Thyroid gland (tissue), 4 donors: ENCODE measurements at regions not wholly inside any gene's neighbourhood (a gene's known extent, or its start where the extent isn't known, plus 50 kb on each side); places are given as distances from the start of the nearest gene placed in this dataset.
A peak's percentile ranks its signal among the peaks of the same experiment; 100 is the strongest.

Experiments
- DNase-seq, 2 donors: peaks; one replicate each; pipeline ENCODE4 v3.0.0-alpha.2; 2019
- H3K27ac ChIP-seq, 3 donors: fragments of 200-600 bp; sonication (generic); 1 replicate in 2 of 3; 2 replicates in 1 of 3; pipeline ENCODE4 v1.5.1; 2016 to 2019; ENCODE audit warnings: mild to moderate bottlenecking in 1 of 3, moderate library complexity in 1 of 3
- H3K27me3 ChIP-seq: fragments of 200-600 bp; sonication (generic); one replicate; pipeline ENCODE4 v1.5.1; 2019
- H3K36me3 ChIP-seq, 2 donors: fragments of 200-600 bp; sonication (generic); one replicate each; pipeline ENCODE4 v1.5.1; 2016 to 2019
- H3K4me1 ChIP-seq, 2 donors: fragments of 200-600 bp; sonication (generic); one replicate each; pipeline ENCODE4 v1.5.1; 2017 to 2019
- H3K4me3 ChIP-seq, 3 donors: fragments of 200-600 bp; sonication (generic); replicated peaks in 1 of 3; 1 replicate in 2 of 3; 2 replicates in 1 of 3; pipeline ENCODE4 v1.5.1; 2016; ENCODE audit warnings: mild to moderate bottlenecking in 1 of 3
- H3K9me3 ChIP-seq: fragments of 200-600 bp; sonication (generic); one replicate; pipeline ENCODE4 v1.5.1; 2017
- POLR2A ChIP-seq, 2 donors: fragments of 450-650 bp; IDR thresholded peaks; one replicate each; pipeline ENCODE4 v1.6.1; 2017; ENCODE audit warnings: antibody characterized with exemption in 2 of 2, mild to moderate bottlenecking in 2 of 2, moderate library complexity in 1 of 2
- WGBS, 2 donors: methylation state at CpG; one replicate each; pipeline ENCODE4 v1.1.5; 2017; 5-methylcytosine and 5-hydroxymethylcytosine counted together
- intact Hi-C: fragments of 100-400 bp; cut with DNase I; formaldehyde crosslinking; loops from one replicate; pipeline ENCODE4 v1.15.1; 2023
- TF ChIP-seq, protein P1 (sequence below), 6 experiments: fragments of 200-600 bp in 3 of 6; fragments of 450-650 bp in 3 of 6; sonication (generic) in 3 of 6; IDR thresholded peaks; one replicate each; pipeline ENCODE4 v1.5.1; 2016 to 2019; ENCODE audit warnings: antibody characterized with exemption in 6 of 6, mild to moderate bottlenecking in 2 of 6, inconsistent platforms in 1 of 6, moderate library complexity in 1 of 6

DNA sequence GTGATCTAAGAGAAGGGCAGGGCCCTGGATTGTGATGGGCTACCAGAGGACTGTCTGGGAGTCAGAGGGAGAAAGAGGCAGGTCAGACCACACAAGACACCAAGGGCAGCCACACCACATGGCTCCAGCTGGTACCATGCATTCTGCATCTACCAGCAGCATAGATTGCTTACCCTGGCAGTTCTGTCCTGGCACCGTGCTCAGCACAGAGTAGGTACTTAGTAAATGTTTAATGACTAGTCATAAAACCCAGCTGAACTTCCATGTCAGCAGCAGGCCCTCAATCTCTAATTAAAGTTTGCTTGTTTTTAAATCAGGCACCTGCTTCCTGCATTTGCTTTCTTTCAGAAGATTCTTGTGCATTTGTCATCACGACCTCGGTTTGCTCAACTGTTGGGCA, 77.3 kb upstream of the ATP2B2 start:
- no peak overlapping the region for H3K4me3 ChIP-seq
- no peak for TF ChIP-seq POLR2A (IDR thresholded peaks at IDR 0.05)
- TF ChIP-seq, protein P1, sequence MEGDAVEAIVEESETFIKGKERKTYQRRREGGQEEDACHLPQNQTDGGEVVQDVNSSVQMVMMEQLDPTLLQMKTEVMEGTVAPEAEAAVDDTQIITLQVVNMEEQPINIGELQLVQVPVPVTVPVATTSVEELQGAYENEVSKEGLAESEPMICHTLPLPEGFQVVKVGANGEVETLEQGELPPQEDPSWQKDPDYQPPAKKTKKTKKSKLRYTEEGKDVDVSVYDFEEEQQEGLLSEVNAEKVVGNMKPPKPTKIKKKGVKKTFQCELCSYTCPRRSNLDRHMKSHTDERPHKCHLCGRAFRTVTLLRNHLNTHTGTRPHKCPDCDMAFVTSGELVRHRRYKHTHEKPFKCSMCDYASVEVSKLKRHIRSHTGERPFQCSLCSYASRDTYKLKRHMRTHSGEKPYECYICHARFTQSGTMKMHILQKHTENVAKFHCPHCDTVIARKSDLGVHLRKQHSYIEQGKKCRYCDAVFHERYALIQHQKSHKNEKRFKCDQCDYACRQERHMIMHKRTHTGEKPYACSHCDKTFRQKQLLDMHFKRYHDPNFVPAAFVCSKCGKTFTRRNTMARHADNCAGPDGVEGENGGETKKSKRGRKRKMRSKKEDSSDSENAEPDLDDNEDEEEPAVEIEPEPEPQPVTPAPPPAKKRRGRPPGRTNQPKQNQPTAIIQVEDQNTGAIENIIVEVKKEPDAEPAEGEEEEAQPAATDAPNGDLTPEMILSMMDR (IDR thresholded peaks at IDR 0.05), result no peak
- no peaks in the 10 kb centered on the region for H3K27me3 ChIP-seq
- WGBS, 2 donors, result 70 to 77% methylated on average over 3 of the region's 3 CpGs
- H3K36me3 ChIP-seq, result no peaks in the 10 kb centered on the region
- H3K9me3 ChIP-seq, result no peaks in the 10 kb centered on the region
- no peaks in the 10 kb centered on the region for H3K4me1 ChIP-seq
- intact Hi-C loops, result no loop called here
- no peak for DNase-seq
- no peak overlapping the region for H3K27ac ChIP-seq

DNA sequence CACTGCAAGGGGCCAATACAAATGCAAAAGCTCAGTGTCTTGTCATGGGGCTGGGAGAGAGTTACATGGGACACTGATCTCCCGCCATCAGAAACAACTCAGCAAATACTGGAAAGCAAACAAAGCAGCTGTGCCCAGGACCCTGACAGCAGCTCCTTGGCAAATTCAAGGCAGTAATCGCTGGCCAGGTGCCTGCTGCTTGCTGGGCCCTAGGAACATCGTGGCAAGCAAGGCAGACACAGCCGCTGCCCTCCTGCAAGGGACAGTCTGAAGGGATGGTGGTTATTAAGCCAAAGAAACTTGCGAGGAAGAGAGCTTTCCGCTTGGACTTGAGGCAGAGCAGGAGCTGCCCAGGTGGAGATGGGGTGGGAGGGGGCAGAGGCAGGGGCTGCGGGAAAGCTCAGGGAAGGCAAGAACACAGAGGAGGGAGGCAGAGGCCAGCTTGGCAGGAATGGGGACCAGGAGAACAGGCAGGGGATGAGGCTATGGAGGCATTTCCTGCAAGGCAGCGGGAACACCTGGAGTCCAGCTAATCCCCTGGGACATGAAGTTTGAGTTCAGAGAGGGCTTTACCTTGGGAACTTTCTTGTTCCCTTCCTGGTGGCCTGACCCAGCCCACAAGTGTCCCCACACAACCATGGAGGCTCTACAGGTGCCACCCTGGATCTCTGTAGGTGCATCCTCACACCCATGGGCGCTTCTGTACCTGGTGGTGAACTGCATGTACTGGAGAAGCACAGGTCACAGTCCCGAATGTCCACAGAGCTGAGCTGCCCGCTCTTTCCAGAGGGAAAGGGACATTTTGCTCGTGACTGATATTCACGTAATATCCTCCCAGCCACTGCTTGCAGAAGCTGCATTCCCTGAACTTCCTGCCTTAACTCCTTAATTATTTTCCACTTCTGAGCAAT, 78.7 kb upstream of the ATP2B2 start:
- no peaks in the 10 kb centered on the region for H3K4me1 ChIP-seq
- no peak overlapping the region for H3K27ac ChIP-seq
- intact Hi-C loops, result no loop called here
- no peaks in the 10 kb centered on the region for H3K9me3 ChIP-seq
- TF ChIP-seq, protein P1 (IDR thresholded peaks at IDR 0.05), result no peak
- TF ChIP-seq POLR2A (IDR thresholded peaks at IDR 0.05), result no peak
- WGBS, 2 donors, result 60 to 62% methylated on average over 13 of the region's 13 CpGs
- no peaks in the 10 kb centered on the region for H3K27me3 ChIP-seq
- DNase-seq, result no peak
- H3K4me3 ChIP-seq, result no peak overlapping the region
- H3K36me3 ChIP-seq, result no peaks in the 10 kb centered on the region

- no peak for TF ChIP-seq POLR2A (IDR thresholded peaks at IDR 0.05)
- TF ChIP-seq, protein P1 (IDR thresholded peaks at IDR 0.05), result no peak
- no peak overlapping the region for H3K27ac ChIP-seq
- intact Hi-C loops, result no loop called here
- no peaks in the 10 kb centered on the region for H3K36me3 ChIP-seq
- WGBS, 2 donors, result 67 to 73% methylated on average over 1 of the region's 1 CpG
- H3K4me1 ChIP-seq, result no peaks in the 10 kb centered on the region
- no peaks in the 10 kb centered on the region for H3K9me3 ChIP-seq
- no peak for DNase-seq
- no peak overlapping the region for H3K4me3 ChIP-seq
- no peaks in the 10 kb centered on the region for H3K27me3 ChIP-seq
These were observed 80.6 kb upstream of the ATP2B2 start for GRCh38 chr3:10585945-10586344.

DNA sequence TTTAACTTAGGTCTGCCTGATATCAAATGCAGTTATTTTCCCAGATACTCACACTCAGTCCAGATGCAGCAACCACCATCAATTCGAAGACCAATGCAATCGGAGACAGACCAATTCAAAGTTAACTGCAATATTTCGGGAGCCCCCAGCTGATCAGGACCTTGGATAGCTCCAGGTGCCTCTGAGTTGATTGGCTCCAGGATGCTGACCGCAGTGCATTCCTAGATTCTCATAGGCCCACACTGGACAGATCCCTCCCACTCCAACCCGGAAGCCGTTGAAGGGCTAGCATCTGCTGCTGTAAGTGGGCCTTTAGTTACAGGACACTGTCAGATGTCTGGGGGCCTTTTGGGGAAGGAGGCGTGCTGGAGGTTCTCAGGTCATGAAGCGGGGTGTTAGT, 89.5 kb upstream of the ATP2B2 start:
- Histone ChIP-seq H3K36me3 (no peaks in the 10 kb centered on the region), H3K27me3 (no peaks in the 10 kb centered on the region), H3K4me3 (no peak overlapping the region), H3K4me1 (peaks cover 2 to 6% of the 10 kb centered on the region in 2 donors), H3K27ac (no peak overlapping the region), H3K9me3 (no peaks in the 10 kb centered on the region)
- intact Hi-C loops, result no loop called here
- DNase-seq, result peak; percentile 54 to 66
- WGBS, 2 donors, result 12 to 14% methylated on average over 8 of the region's 8 CpGs
- TF ChIP-seq, protein P1 (IDR thresholded peaks at IDR 0.05), result no peak
- TF ChIP-seq POLR2A (IDR thresholded peaks at IDR 0.05), result no peak

DNA sequence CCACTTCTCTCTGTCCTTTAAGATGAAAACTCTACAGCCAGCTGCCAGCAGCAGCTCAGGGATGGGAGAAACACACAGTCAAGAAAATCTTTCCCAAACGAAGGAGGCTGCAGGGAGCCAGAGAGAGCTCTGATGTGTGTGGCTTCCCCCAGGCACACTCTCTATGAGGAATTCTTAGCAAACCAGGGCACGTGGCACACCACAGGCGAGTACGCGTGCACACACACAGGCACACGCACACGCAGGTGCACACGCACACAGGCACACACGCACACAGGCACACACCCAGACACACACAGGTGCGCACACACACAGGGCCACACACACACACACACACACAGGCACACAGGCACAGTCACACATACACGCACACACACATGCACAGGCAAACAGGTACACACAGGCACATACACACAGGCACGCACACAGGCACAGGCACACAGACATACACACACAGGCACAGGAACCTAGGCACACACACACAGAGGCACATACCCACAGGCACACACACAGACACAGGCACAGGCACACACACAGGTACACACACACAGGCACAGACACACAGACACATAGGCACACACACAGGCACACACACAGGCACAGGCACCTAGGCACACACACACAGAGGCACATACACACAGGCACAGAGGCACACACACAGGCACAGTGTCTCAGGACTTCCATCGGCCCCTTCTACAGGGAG, 91.5 kb upstream of the ATP2B2 start:
- H3K4me1 ChIP-seq, result peaks cover 10 to 19% of the 10 kb centered on the region in 2 donors
- no peak for TF ChIP-seq POLR2A (IDR thresholded peaks at IDR 0.05)
- TF ChIP-seq, protein P1 (IDR thresholded peaks at IDR 0.05), result no peak
- H3K4me3 ChIP-seq, result no peak overlapping the region
- no peak for DNase-seq
- 58 to 61% methylated on average over 9 to 13 of the region's 13 CpGs for WGBS, 2 donors
- no peaks in the 10 kb centered on the region for H3K27me3 ChIP-seq
- no peak overlapping the region for H3K27ac ChIP-seq
- no peaks in the 10 kb centered on the region for H3K36me3 ChIP-seq
- H3K9me3 ChIP-seq, result no peaks in the 10 kb centered on the region
- intact Hi-C loops, result no loop called here
